ENCODE measurements at regions not wholly inside any gene's neighbourhood (a gene's known extent, or its start where the extent isn't known, plus 50 kb on each side); places are given as distances from the start of the nearest gene placed in this dataset.
A peak's percentile ranks its signal among the peaks of the same experiment; 100 is the strongest.

- CTCF ChIA-PET: interaction anchor here (0.8 to 2.1 kb wide), 8 partner anchors 8 to 263 kb away, joined by 3 to 7 read pairs (median 4); no protein-coding TSS in a partner anchor
- intact Hi-C loops (cut with micrococcal nuclease; ENCODE audit: unreplicated experiment): loop anchor here (5.0 kb wide), 1 partner anchor 212 kb away; no protein-coding TSS in a partner anchor
- peaks cover 17% of the 10 kb centered on the region for H3K4me1 ChIP-seq (ENCODE audit: control insufficient read depth, insufficient read depth, low read length)
- in situ Hi-C loops (cut with MboI): loop anchor here (5.0 kb wide), 1 partner anchor 107 kb away; no protein-coding TSS in a partner anchor
- DNase-seq (ENCODE audit: low read depth, low spot score) (no peak), FAIRE-seq (no peak), ATAC-seq (no peak)
- no peak overlapping the region for H3K9ac ChIP-seq (ENCODE audit: control insufficient read depth, insufficient read depth, low read length)
- peaks cover 44% of the 10 kb centered on the region for H3K79me2 ChIP-seq (ENCODE audit: control insufficient read depth, insufficient read depth, low read length)
- 75% methylated on average over 18 of the region's 18 CpGs for WGBS (ENCODE audit: insufficient coverage, insufficient replicate concordance, low lambda C conversion rate, missing lambda C conversion rate)
- peak overlapping the region; percentile 23; the same call in 1 of the 2 replicates for H3K27ac ChIP-seq (ENCODE audit: control insufficient read depth, insufficient read depth)
- H2AFZ ChIP-seq (ENCODE audit: control insufficient read depth, low read depth, low read length): no peak overlapping the region
- no peaks in the 10 kb centered on the region for H4K20me1 ChIP-seq (ENCODE audit: control insufficient read depth, insufficient read depth)
- RAD21 ChIA-PET (ENCODE audit: unreplicated experiment): interaction anchor here (0.9 to 9.7 kb wide), 8 partner anchors 10 to 213 kb away, joined by 3 to 169 read pairs (median 3); no protein-coding TSS in a partner anchor
- peaks cover 0 to 3% of the 10 kb centered on the region in 2 experiments; a peak in 2 of 4 replicates for H3K36me3 ChIP-seq (ENCODE audit: control insufficient read depth in 2 of 2, insufficient read depth in 2 of 2, low read length in 1 of 2)
- no TSS peak for BruUV-seq (replicated peaks)
- no peaks in the 10 kb centered on the region for H3K27me3 ChIP-seq (replicated peaks in 1 of 2; ENCODE audit: control insufficient read depth in 2 of 2, insufficient read depth in 2 of 2, low read length in 1 of 2)
- POLR2A ChIA-PET: interaction anchor here (0.6 to 6.7 kb wide), 7 partner anchors 8 to 236 kb away, joined by 3 to 73 read pairs (median 5); partner anchors contain the start of gene KLF13
- no peak for TF ChIP-seq CBX5 (IDR thresholded peaks at IDR 0.05; ENCODE audit: low read depth)
- no peak; the same call in 1 of the 2 replicates for TF ChIP-seq CBFB (IDR thresholded peaks at IDR 0.05; ENCODE audit: low read depth)
- TF ChIP-seq POLR2A (IDR thresholded peaks at IDR 0.05; ENCODE audit: low read depth, low read length): 0 out of 2 replicates have a peak, but pooled peaks have one; percentile 10
- no peak for TF ChIP-seq TBL1XR1 (IDR thresholded peaks at IDR 0.05; ENCODE audit: low read depth, low read length)
- TF ChIP-seq SIX5 (IDR thresholded peaks at IDR 0.05; ENCODE audit: low read depth, low read length, severe bottlenecking): no peak
- no peak for TF ChIP-seq IRF5 (IDR thresholded peaks at IDR 0.05; ENCODE audit: borderline replicate concordance)
- TF ChIP-seq HCFC1 (IDR thresholded peaks at IDR 0.05; ENCODE audit: low read length): no peak
- no peak for TF ChIP-seq NRF1 (conservative IDR thresholded peaks at IDR 0.05; ENCODE audit: low read depth, low read length)
- no peak for TF ChIP-seq MXI1 (IDR thresholded peaks at IDR 0.05; ENCODE audit: low read depth, low read length)
- no peak for TF ChIP-seq CUX1 (IDR thresholded peaks at IDR 0.05; ENCODE audit: insufficient replicate concordance, low read depth, low read length)
- TF ChIP-seq, protein P1, sequence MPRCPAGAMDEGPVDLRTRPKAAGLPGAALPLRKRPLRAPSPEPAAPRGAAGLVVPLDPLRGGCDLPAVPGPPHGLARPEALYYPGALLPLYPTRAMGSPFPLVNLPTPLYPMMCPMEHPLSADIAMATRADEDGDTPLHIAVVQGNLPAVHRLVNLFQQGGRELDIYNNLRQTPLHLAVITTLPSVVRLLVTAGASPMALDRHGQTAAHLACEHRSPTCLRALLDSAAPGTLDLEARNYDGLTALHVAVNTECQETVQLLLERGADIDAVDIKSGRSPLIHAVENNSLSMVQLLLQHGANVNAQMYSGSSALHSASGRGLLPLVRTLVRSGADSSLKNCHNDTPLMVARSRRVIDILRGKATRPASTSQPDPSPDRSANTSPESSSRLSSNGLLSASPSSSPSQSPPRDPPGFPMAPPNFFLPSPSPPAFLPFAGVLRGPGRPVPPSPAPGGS (IDR thresholded peaks at IDR 0.05; ENCODE audit: borderline replicate concordance, insufficient read depth, low read depth, low read length, poor library complexity, severe bottlenecking): no peak
- TF ChIP-seq IKZF1 (conservative IDR thresholded peaks at IDR 0.05): peak; percentile 18; the same call in 1 of the 2 replicates
- no peak for TF ChIP-seq RBBP5 (conservative IDR thresholded peaks at IDR 0.05)
- H3K4me3 ChIP-seq: peak overlapping the region; percentile 7; the same call in 1 of the 2 replicates
- SMC1A ChIA-PET (ENCODE audit: uncharacterized antibody, unreplicated experiment): interaction anchor here (0.6 to 8.6 kb wide), 9 partner anchors 8 to 104 kb away, joined by 3 to 152 read pairs (median 7); no protein-coding TSS in a partner anchor
- H3K9me3 ChIP-seq (replicated peaks; ENCODE audit: control insufficient read depth, insufficient read depth, low read length): no peaks in the 10 kb centered on the region
- peak overlapping the region; percentile 38 for H3K4me2 ChIP-seq (ENCODE audit: control insufficient read depth, insufficient read depth)
Observed at GRCh38 chr15:31225356-31225955, 101.2 kb upstream of the KLF13 start.
